ENCODE measurements at regions not wholly inside any gene's neighbourhood (a gene's known extent, or its start where the extent isn't known, plus 50 kb on each side); places are given as distances from the start of the nearest gene placed in this dataset.

DNA sequence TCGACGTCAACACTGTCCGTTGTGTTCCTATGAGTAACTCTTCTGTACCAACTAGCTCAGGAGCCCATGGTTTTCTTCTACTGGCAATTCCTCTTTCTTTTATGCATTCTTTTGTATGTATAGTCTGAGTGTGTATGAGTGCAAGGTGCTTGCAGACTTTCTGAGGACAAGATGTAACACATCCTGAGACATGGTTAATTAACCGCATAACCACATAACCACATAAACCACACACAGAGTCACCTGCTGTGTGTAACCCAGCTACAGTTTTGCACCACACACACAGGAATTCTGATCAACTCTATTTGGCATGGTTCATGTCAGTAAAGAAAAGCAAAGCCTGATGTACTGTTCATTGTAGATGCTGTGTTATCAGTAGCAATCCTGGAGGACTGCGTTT is 98.6 kb downstream of the DACT2 start:
- no peaks in the 10 kb centered on the region for H3K27me3 ChIP-seq
- peaks cover 1% of the 10 kb centered on the region for H3K4me1 ChIP-seq (ENCODE audit: insufficient read depth)
- no peak for TF ChIP-seq EZH2 (IDR thresholded peaks at IDR 0.05; ENCODE audit: borderline replicate concordance)
- no peak for TF ChIP-seq EZH2phosphoT487 (IDR thresholded peaks at IDR 0.05; ENCODE audit: low read depth, severe bottlenecking, unreplicated experiment)
- TF ChIP-seq, protein P1, sequence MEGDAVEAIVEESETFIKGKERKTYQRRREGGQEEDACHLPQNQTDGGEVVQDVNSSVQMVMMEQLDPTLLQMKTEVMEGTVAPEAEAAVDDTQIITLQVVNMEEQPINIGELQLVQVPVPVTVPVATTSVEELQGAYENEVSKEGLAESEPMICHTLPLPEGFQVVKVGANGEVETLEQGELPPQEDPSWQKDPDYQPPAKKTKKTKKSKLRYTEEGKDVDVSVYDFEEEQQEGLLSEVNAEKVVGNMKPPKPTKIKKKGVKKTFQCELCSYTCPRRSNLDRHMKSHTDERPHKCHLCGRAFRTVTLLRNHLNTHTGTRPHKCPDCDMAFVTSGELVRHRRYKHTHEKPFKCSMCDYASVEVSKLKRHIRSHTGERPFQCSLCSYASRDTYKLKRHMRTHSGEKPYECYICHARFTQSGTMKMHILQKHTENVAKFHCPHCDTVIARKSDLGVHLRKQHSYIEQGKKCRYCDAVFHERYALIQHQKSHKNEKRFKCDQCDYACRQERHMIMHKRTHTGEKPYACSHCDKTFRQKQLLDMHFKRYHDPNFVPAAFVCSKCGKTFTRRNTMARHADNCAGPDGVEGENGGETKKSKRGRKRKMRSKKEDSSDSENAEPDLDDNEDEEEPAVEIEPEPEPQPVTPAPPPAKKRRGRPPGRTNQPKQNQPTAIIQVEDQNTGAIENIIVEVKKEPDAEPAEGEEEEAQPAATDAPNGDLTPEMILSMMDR (IDR thresholded peaks at IDR 0.05; ENCODE audit: poor library complexity), result no peak
- H3K36me3 ChIP-seq (replicated peaks; ENCODE audit: insufficient read depth, low read depth), result no peaks in the 10 kb centered on the region
- H4K20me1 ChIP-seq (ENCODE audit: insufficient read depth, poor library complexity, severe bottlenecking), result no peaks in the 10 kb centered on the region
- H3K79me2 ChIP-seq, result no peaks in the 10 kb centered on the region
- no peaks in the 10 kb centered on the region for H3K9me2 ChIP-seq (replicated peaks; ENCODE audit: insufficient read depth)
- H3K4me3 ChIP-seq, result no peak overlapping the region
- no peak overlapping the region for H3K4me2 ChIP-seq
- H3K9me3 ChIP-seq (ENCODE audit: low read depth), result no peaks in the 10 kb centered on the region
- no peak overlapping the region for H2AFZ ChIP-seq
- no peak for DNase-seq (ENCODE audit: low spot score)
- no peak overlapping the region for H3K27ac ChIP-seq
- 88% methylated on average over 5 of the region's 5 CpGs for WGBS (ENCODE audit: low lambda C conversion rate, missing lambda C conversion rate)

DNA sequence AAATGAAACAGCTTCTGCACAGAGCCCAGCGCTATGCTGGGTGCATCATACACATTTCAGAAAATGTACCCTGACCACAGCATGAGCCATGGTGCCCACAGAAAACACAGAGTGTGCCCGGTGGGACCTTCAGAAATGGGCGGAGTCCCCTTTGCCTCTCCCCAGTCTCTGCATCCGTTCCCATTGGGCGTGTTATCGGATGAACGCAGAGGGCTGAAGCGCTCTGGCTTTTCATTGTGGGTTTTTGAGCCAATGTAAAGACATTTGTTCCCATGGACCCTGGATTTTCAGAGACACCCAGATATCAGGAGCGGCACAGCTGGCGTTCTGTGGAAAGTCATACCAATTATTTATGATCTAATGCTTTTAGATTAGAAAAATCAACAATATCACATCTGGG is 99.8 kb downstream of the DACT2 start:
- Histone ChIP-seq H2AFZ (no peak overlapping the region), H3K4me3 (no peak overlapping the region), H3K27ac (no peak overlapping the region), H4K20me1 (ENCODE audit: insufficient read depth, poor library complexity, severe bottlenecking) (no peaks in the 10 kb centered on the region), H3K27me3 (no peaks in the 10 kb centered on the region), H3K36me3 (replicated peaks; ENCODE audit: insufficient read depth, low read depth) (no peaks in the 10 kb centered on the region), H3K79me2 (no peaks in the 10 kb centered on the region), H3K9me3 (ENCODE audit: low read depth) (no peaks in the 10 kb centered on the region), H3K4me2 (no peak overlapping the region), H3K9me2 (replicated peaks; ENCODE audit: insufficient read depth) (no peaks in the 10 kb centered on the region), H3K4me1 (ENCODE audit: insufficient read depth) (no peaks in the 10 kb centered on the region)
- 96% methylated on average over 10 of the region's 10 CpGs for WGBS (ENCODE audit: low lambda C conversion rate, missing lambda C conversion rate)
- TF ChIP-seq EZH2 (IDR thresholded peaks at IDR 0.05; ENCODE audit: borderline replicate concordance) (no peak), EZH2phosphoT487 (IDR thresholded peaks at IDR 0.05; ENCODE audit: low read depth, severe bottlenecking, unreplicated experiment) (no peak)
- TF ChIP-seq, protein P1 (IDR thresholded peaks at IDR 0.05; ENCODE audit: poor library complexity), result no peak
- no peak for DNase-seq (ENCODE audit: low spot score)

DNA sequence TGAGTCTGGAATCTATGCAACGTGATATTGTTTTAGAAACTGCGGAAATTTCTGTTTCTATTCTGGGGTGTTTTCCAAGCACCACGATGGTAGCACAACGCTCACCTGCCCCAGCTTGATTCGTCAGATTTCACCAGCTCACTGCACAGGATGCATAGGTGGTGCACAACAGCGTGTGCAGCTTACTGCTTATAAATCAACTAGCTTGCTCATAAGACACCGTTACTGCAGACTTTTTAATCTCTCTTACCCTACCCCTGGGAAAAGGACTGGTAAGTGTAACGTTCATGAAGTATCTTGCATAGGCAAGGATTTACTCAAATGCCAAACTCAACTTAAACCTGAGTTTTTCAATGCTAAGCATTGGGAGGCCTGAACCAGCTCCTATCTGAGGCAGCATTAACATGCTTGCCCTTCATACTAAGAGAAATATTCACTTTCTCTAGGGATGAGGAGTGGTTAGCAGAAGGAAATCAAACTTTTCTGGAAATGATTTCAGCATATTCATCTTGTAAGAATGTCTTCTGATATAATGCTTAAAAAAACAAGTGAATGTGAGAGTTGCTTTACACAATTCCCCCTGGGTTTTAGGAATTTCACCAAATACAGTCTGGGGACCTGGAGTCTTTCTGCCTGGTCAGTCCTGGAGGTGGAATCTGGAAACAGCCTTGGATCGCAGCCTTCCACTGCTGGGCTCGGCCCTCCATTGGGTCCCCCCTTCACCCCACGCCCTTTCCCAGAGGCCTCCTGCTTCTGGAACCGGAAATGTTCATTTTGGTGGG is 100.6 kb downstream of the DACT2 start:
- H3K36me3 ChIP-seq (replicated peaks; ENCODE audit: insufficient read depth, low read depth), result no peaks in the 10 kb centered on the region
- H4K20me1 ChIP-seq (ENCODE audit: insufficient read depth, poor library complexity, severe bottlenecking), result no peaks in the 10 kb centered on the region
- no peak overlapping the region for H3K4me3 ChIP-seq
- H3K27ac ChIP-seq, result no peak overlapping the region
- H3K79me2 ChIP-seq, result no peaks in the 10 kb centered on the region
- H3K9me2 ChIP-seq (replicated peaks; ENCODE audit: insufficient read depth), result no peaks in the 10 kb centered on the region
- H3K9me3 ChIP-seq (ENCODE audit: low read depth), result no peaks in the 10 kb centered on the region
- H2AFZ ChIP-seq, result no peak overlapping the region
- H3K4me2 ChIP-seq, result no peak overlapping the region
- DNase-seq (ENCODE audit: low spot score), result no peak
- TF ChIP-seq, protein P1 (IDR thresholded peaks at IDR 0.05; ENCODE audit: poor library complexity), result no peak
- TF ChIP-seq EZH2 (IDR thresholded peaks at IDR 0.05; ENCODE audit: borderline replicate concordance) (no peak), EZH2phosphoT487 (IDR thresholded peaks at IDR 0.05; ENCODE audit: low read depth, severe bottlenecking, unreplicated experiment) (no peak)
- no peaks in the 10 kb centered on the region for H3K27me3 ChIP-seq
- 86% methylated on average over 12 of the region's 12 CpGs for WGBS (ENCODE audit: low lambda C conversion rate, missing lambda C conversion rate)
- H3K4me1 ChIP-seq (ENCODE audit: insufficient read depth), result no peaks in the 10 kb centered on the region

Measured in hepatocyte (in vitro differentiated cells).